ENCODE measurements at regions not wholly inside any gene's neighbourhood (a gene's known extent, or its start where the extent isn't known, plus 50 kb on each side); places are given as distances from the start of the nearest gene placed in this dataset.

GRCh38 chrX:69268611-69269010 is 103.4 kb upstream of the PJA1 start:
- H3T11ph ChIP-seq (ENCODE audit: low read length) = no peak overlapping the region
- no peak overlapping the region for H3K18ac ChIP-seq (ENCODE audit: insufficient read length, low read depth, low read length)
- no peaks in the 10 kb centered on the region for H3K79me2 ChIP-seq (ENCODE audit: insufficient read depth, low read length)
- no peak overlapping the region for H2AFZ ChIP-seq (ENCODE audit: low read length)
- H3K4me1 Mint-ChIP-seq = peaks cover 12 to 15% of the 10 kb centered on the region in 2 experiments
- H4K5ac ChIP-seq (ENCODE audit: insufficient read length, low read depth, low read length) = no peak overlapping the region
- no peak overlapping the region for H3K56ac ChIP-seq (ENCODE audit: insufficient read length, low read depth, low read length)
- H2BK5ac ChIP-seq (ENCODE audit: insufficient read length, low read length) = no peak overlapping the region
- H2BK12ac ChIP-seq (ENCODE audit: insufficient read length, low read depth, low read length) = no peak overlapping the region
- H2AK5ac ChIP-seq (ENCODE audit: insufficient read length, low read length) = no peak overlapping the region
- no peaks in the 10 kb centered on the region for H4K20me1 ChIP-seq (ENCODE audit: control insufficient read depth, insufficient read depth, insufficient read length)
- peaks cover 97% of the 10 kb centered on the region for H3K27me3 Mint-ChIP-seq (ENCODE audit: low read depth)
- H3K23ac ChIP-seq (ENCODE audit: insufficient read length, low read depth, low read length) = no peak overlapping the region
- no peak for DNase-seq
- H2BK120ac ChIP-seq (ENCODE audit: low read depth, low read length, poor library complexity, severe bottlenecking) = no peak overlapping the region
- H3K36me3 Mint-ChIP-seq (ENCODE audit: insufficient read depth in 1 of 3, low read depth in 3 of 3) = peaks cover 0 to 2% (median 2%) of the 10 kb centered on the region in 3 experiments; a peak in 3 of 7 replicates
- no peak overlapping the region for H4K8ac ChIP-seq (replicated peaks; ENCODE audit: insufficient read length, low read depth, low read length)
- H3K4me3 Mint-ChIP-seq = no peak overlapping the region
- peaks cover 25% of the 10 kb centered on the region; the same call in 1 of the 2 replicates for H3K27me3 ChIP-seq (ENCODE audit: insufficient read depth, low read length)
- no peaks in the 10 kb centered on the region for H3K9me3 ChIP-seq (ENCODE audit: control insufficient read depth, low read depth, low read length)
- no peak overlapping the region for H2BK15ac ChIP-seq (ENCODE audit: low read depth, low read length)
- no peaks in the 10 kb centered on the region for H3K79me1 ChIP-seq (ENCODE audit: insufficient read depth, low read depth, low read length, poor library complexity, severe bottlenecking)
- H4K91ac ChIP-seq (ENCODE audit: insufficient read length, low read depth, low read length) = no peak overlapping the region
- TF ChIP-seq, protein P1, sequence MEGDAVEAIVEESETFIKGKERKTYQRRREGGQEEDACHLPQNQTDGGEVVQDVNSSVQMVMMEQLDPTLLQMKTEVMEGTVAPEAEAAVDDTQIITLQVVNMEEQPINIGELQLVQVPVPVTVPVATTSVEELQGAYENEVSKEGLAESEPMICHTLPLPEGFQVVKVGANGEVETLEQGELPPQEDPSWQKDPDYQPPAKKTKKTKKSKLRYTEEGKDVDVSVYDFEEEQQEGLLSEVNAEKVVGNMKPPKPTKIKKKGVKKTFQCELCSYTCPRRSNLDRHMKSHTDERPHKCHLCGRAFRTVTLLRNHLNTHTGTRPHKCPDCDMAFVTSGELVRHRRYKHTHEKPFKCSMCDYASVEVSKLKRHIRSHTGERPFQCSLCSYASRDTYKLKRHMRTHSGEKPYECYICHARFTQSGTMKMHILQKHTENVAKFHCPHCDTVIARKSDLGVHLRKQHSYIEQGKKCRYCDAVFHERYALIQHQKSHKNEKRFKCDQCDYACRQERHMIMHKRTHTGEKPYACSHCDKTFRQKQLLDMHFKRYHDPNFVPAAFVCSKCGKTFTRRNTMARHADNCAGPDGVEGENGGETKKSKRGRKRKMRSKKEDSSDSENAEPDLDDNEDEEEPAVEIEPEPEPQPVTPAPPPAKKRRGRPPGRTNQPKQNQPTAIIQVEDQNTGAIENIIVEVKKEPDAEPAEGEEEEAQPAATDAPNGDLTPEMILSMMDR (conservative IDR thresholded peaks at IDR 0.05) = no peak
- H3K4ac ChIP-seq (ENCODE audit: low read depth, low read length) = no peak overlapping the region
- H3K9me3 Mint-ChIP-seq = peaks cover 67 to 69% of the 10 kb centered on the region in 2 experiments
- H3K23me2 ChIP-seq (ENCODE audit: insufficient read length, low read depth, low read length, poor library complexity, severe bottlenecking) = no peaks in the 10 kb centered on the region
- no peak overlapping the region for H3K27ac Mint-ChIP-seq
- H3K9ac ChIP-seq (ENCODE audit: extremely low read depth, insufficient read length, low read length) = no peak overlapping the region
- WGBS (ENCODE audit: extremely low coverage, insufficient read length, low lambda C conversion rate) = no CpG with 5 or more reads among the region's 1 CpG
- H3K14ac ChIP-seq (ENCODE audit: insufficient read depth, low read length) = no peak overlapping the region
- no peak overlapping the region for H2BK20ac ChIP-seq (ENCODE audit: low read depth, low read length, poor library complexity, severe bottlenecking)
- H3K27ac ChIP-seq (ENCODE audit: insufficient read length, low read depth, low read length) = no peak overlapping the region
- no peak overlapping the region for H3K4me2 ChIP-seq (ENCODE audit: insufficient read depth, insufficient read length, low read length)
- no peaks in the 10 kb centered on the region; the same call in 1 of the 2 replicates for H3K4me1 ChIP-seq (ENCODE audit: insufficient read depth, low read length)
